ENCODE measurements at regions not wholly inside any gene's neighbourhood (a gene's known extent, or its start where the extent isn't known, plus 50 kb on each side); places are given as distances from the start of the nearest gene placed in this dataset.

DNA sequence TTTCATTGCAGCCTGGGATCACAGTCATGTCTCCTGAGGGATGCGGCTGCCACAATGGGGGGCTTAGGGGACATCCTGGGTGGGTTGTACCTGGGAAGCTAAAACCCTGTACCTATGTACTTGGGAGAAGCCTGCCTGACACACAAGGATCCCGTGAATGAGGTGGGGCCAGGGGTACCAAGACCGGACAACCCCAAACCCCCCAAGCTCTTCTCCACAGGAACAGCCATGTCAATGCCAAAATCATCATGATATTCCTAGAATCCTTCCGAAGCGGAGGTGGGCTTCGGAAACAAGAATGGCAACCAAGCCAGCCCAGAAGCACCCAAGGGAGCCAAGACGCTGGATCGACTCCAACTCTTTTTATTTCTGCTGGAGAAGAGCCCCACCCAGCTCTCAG, 260.3 kb upstream of the TCERG1L start:
- Histone ChIP-seq H3K9me3 (ENCODE audit: control insufficient read depth, low read depth, low read length) (no peaks in the 10 kb centered on the region), H3K36me3 (ENCODE audit: control insufficient read depth, insufficient read depth, low read length) (no peaks in the 10 kb centered on the region), H3K27me3 (ENCODE audit: control insufficient read depth, insufficient read depth, low read length) (no peaks in the 10 kb centered on the region), H3K4me3 (ENCODE audit: low read length) (no peak overlapping the region), H3K27ac (ENCODE audit: low read length) (no peak overlapping the region), H3K4me1 (ENCODE audit: control insufficient read depth, insufficient read depth, low read length) (no peaks in the 10 kb centered on the region)
- no peak for DNase-seq
- no CpG with 5 or more reads among the region's 8 CpGs for WGBS (ENCODE audit: insufficient coverage, low lambda C conversion rate)

- no peaks in the 10 kb centered on the region for H3K9me3 ChIP-seq (ENCODE audit: control insufficient read depth, low read depth, low read length)
- no peak for DNase-seq
- H3K4me1 ChIP-seq (ENCODE audit: control insufficient read depth, insufficient read depth, low read length): no peaks in the 10 kb centered on the region
- WGBS (ENCODE audit: insufficient coverage, low lambda C conversion rate): no CpG with 5 or more reads among the region's 11 CpGs
- H3K27ac ChIP-seq (ENCODE audit: low read length): no peak overlapping the region
- H3K36me3 ChIP-seq (ENCODE audit: control insufficient read depth, insufficient read depth, low read length): no peaks in the 10 kb centered on the region
- no peaks in the 10 kb centered on the region for H3K27me3 ChIP-seq (ENCODE audit: control insufficient read depth, insufficient read depth, low read length)
- no peak overlapping the region for H3K4me3 ChIP-seq (ENCODE audit: low read length)
Measured at GRCh38 chr10:131573256-131573655, 261.7 kb upstream of the TCERG1L start.

DNA sequence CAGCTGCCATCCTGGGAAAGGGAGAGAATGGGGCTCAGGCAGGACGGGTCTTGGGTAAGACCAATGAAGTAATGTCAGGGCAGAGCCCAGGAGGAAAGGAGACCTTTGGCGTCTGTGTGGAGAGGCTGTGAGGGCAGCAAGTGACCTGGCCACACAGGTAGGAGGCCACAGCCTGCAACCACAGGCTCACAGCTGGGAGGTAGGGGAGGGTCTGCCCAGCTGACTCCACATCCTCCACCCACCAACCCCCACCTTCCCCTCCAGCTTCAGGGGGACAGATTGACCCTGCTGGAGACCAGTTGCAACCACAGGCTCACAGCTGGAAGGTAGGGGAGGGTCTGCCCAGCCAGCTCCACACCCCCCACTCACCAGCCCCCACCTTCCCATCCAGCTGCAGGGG, 262.2 kb upstream of the TCERG1L start:
- H3K4me3 ChIP-seq (ENCODE audit: low read length): no peak overlapping the region
- H3K9me3 ChIP-seq (ENCODE audit: control insufficient read depth, low read depth, low read length): no peaks in the 10 kb centered on the region
- WGBS (ENCODE audit: insufficient coverage, low lambda C conversion rate): no CpG with 5 or more reads among the region's 2 CpGs
- no peak for DNase-seq
- no peaks in the 10 kb centered on the region for H3K36me3 ChIP-seq (ENCODE audit: control insufficient read depth, insufficient read depth, low read length)
- H3K27ac ChIP-seq (ENCODE audit: low read length): no peak overlapping the region
- no peaks in the 10 kb centered on the region for H3K4me1 ChIP-seq (ENCODE audit: control insufficient read depth, insufficient read depth, low read length)
- H3K27me3 ChIP-seq (ENCODE audit: control insufficient read depth, insufficient read depth, low read length): no peaks in the 10 kb centered on the region

DNA sequence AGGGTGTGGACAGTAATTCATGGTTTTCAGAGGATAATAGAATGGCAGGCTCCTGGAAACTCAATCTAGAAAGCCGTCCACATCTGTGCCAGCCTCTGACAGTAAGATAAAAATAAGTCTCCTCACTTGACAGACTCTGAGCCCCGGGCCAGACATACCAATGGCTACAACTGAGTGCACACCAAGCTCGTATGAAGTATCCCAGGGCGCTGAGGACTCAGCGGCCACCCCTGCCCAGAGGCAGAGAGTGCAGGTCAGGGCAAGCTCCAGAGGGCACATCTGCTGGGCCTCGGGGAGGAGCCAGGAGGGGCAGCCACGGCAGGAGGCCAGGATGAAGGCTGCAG, 262.8 kb upstream of the TCERG1L start:
- no peaks in the 10 kb centered on the region for H3K9me3 ChIP-seq (ENCODE audit: control insufficient read depth, low read depth, low read length)
- no peak for DNase-seq

GRCh38 chr10:131574707-131575430, 263.3 kb upstream of the TCERG1L start:
- no CpG with 5 or more reads among the region's 32 CpGs for WGBS (ENCODE audit: insufficient coverage, low lambda C conversion rate)
- H3K9me3 ChIP-seq (ENCODE audit: control insufficient read depth, low read depth, low read length): no peaks in the 10 kb centered on the region
- H3K36me3 ChIP-seq (ENCODE audit: control insufficient read depth, insufficient read depth, low read length): no peaks in the 10 kb centered on the region
- DNase-seq: no peak
- H3K4me3 ChIP-seq (ENCODE audit: low read length): no peak overlapping the region
- no peaks in the 10 kb centered on the region for H3K4me1 ChIP-seq (ENCODE audit: control insufficient read depth, insufficient read depth, low read length)
- no peak overlapping the region for H3K27ac ChIP-seq (ENCODE audit: low read length)
- no peaks in the 10 kb centered on the region for H3K27me3 ChIP-seq (ENCODE audit: control insufficient read depth, insufficient read depth, low read length)

More for the DNA sequence above, 262.8 kb upstream of the TCERG1L start:
- H3K36me3 ChIP-seq (ENCODE audit: control insufficient read depth, insufficient read depth, low read length): no peaks in the 10 kb centered on the region
- no peaks in the 10 kb centered on the region for H3K4me1 ChIP-seq (ENCODE audit: control insufficient read depth, insufficient read depth, low read length)
- H3K27ac ChIP-seq (ENCODE audit: low read length): no peak overlapping the region
- H3K4me3 ChIP-seq (ENCODE audit: low read length): no peak overlapping the region
- no peaks in the 10 kb centered on the region for H3K27me3 ChIP-seq (ENCODE audit: control insufficient read depth, insufficient read depth, low read length)
- WGBS (ENCODE audit: insufficient coverage, low lambda C conversion rate): no CpG with 5 or more reads among the region's 7 CpGs

DNA sequence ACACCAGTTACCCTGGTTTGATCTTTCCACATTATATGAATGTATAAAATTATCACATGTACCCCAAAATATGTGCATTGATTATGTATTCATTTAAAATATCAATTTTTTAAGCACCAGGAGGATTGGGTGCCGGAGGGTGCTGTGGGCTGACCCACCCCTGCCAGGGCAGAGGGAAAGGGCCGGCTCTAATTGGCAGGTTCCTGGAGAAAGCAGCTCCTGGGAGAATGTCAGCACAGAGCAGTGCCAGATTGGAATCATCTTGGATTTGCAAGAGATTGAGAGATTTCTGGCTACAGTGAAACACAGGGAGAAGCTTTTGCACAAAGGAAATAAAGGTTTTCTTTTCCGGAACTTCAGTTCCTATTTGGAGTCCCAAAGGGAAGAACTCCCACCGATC, 264.4 kb upstream of the TCERG1L start:
- no peaks in the 10 kb centered on the region for H3K9me3 ChIP-seq (ENCODE audit: control insufficient read depth, low read depth, low read length)
- WGBS (ENCODE audit: insufficient coverage, low lambda C conversion rate): 100% methylated on average over 1 of the region's 4 CpGs
- H3K4me1 ChIP-seq (ENCODE audit: control insufficient read depth, insufficient read depth, low read length): no peaks in the 10 kb centered on the region
- no peak overlapping the region for H3K4me3 ChIP-seq (ENCODE audit: low read length)
- DNase-seq: no peak
- no peaks in the 10 kb centered on the region for H3K36me3 ChIP-seq (ENCODE audit: control insufficient read depth, insufficient read depth, low read length)
- no peak overlapping the region for H3K27ac ChIP-seq (ENCODE audit: low read length)
- no peaks in the 10 kb centered on the region for H3K27me3 ChIP-seq (ENCODE audit: control insufficient read depth, insufficient read depth, low read length)

DNA sequence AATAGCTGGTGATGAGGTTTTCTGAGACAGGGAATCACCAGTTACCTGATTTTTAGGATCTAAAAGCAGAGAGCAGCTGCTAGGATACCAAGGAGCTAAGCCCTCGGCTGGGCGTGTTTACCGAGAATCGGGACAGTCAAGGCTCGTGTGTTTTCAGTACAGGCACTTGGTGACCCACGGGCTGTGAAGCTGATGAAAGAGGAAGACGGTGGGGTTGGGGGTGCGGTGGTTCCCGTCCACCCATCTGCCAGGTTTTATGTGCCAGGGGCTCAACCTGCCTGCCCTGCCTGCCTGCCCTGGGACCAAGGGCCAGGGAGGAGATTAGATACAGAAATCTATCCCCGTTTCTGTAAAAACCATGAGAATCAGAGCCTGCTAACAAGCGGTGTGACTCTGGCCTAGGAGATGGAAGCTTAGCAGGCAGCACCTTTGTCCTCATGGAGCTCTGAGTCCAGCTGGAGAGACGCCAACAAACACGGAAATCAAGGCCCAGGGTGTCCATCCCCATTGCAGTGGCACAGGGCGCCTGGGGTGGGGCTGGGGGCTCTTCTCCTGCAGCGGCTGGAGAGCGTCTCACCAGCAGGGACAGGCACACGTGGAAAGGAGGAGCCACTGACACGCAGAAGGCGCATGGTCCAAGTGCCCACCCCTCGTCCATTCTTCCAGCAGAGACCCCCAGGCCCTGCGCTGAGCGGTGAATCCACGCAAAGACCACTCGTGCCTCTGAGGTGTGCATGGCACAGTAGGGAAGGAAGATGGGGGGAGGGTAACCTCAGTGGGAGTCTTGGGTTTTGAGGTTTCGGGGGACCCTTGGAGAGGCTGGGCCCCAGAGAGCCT, 265.0 kb upstream of the TCERG1L start:
- no peaks in the 10 kb centered on the region for H3K9me3 ChIP-seq (ENCODE audit: control insufficient read depth, low read depth, low read length)
- no peaks in the 10 kb centered on the region for H3K27me3 ChIP-seq (ENCODE audit: control insufficient read depth, insufficient read depth, low read length)
- H3K4me3 ChIP-seq (ENCODE audit: low read length): no peak overlapping the region
- H3K27ac ChIP-seq (ENCODE audit: low read length): no peak overlapping the region
- WGBS (ENCODE audit: insufficient coverage, low lambda C conversion rate): no CpG with 5 or more reads among the region's 25 CpGs
- no peaks in the 10 kb centered on the region for H3K4me1 ChIP-seq (ENCODE audit: control insufficient read depth, insufficient read depth, low read length)
- H3K36me3 ChIP-seq (ENCODE audit: control insufficient read depth, insufficient read depth, low read length): no peaks in the 10 kb centered on the region
- DNase-seq: no peak

DNA sequence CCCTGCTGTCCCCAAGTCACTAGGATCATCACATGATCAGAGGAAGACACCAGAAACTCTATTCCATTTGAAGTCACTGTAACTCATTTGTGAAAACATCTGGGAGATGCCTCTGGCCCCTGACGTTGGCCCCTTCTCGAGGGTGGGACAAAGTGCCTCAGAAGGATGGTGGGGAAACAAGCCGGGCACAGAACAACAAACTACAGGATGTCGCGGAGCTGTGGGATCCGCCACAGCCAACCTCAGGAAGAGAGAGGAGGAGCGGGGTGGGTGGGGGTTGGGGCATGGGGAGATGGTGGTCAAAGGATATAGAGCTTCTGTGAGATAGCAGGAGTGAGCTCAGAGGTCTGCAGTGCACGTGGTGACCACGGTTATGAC, 265.6 kb upstream of the TCERG1L start:
- DNase-seq: no peak

DNA sequence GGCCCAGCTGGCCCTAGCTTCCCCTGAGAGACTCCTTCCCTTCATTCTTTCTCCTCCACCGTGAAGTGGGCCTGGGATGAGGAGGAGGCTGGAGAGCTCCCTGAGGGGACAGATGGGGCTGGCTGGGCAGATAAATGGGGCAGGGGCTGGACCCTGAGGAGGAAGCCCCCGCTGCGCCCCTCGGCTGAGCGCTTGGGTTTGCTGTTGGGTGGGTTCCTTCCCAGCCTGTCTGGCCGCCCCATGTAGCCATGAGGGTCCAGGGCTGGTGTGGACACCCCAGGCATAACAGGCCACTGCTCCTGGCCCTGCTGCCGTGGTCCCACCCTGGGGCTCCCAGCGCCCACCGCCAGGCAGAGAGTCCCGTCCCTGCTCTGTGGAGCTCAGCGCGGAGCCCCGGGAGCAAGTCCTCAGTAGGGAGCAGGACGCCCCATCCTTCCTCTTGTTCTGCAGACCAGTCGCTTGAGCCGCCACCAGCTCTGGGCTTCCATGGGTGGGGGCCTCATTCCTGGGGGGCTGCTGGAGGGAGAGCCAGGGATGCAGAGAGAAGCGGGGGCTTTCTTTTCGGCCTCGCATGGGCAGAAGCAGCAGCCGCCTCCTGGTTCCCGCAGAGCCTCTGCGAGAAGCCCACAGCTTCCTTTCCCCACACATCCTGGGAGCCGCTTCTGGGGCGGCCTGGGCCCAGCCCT, 266.4 kb upstream of the TCERG1L start:
- no peaks in the 10 kb centered on the region for H3K4me1 ChIP-seq (ENCODE audit: control insufficient read depth, insufficient read depth, low read length)
- no peak for DNase-seq
- no peaks in the 10 kb centered on the region for H3K9me3 ChIP-seq (ENCODE audit: control insufficient read depth, low read depth, low read length)
- H3K4me3 ChIP-seq (ENCODE audit: low read length): no peak overlapping the region
- H3K27me3 ChIP-seq (ENCODE audit: control insufficient read depth, insufficient read depth, low read length): no peaks in the 10 kb centered on the region
- no CpG with 5 or more reads among the region's 24 CpGs for WGBS (ENCODE audit: insufficient coverage, low lambda C conversion rate)
- no peak overlapping the region for H3K27ac ChIP-seq (ENCODE audit: low read length)
- H3K36me3 ChIP-seq (ENCODE audit: control insufficient read depth, insufficient read depth, low read length): no peaks in the 10 kb centered on the region

More for the DNA sequence above, 265.6 kb upstream of the TCERG1L start:
- Histone ChIP-seq H3K27ac (ENCODE audit: low read length) (no peak overlapping the region), H3K4me3 (ENCODE audit: low read length) (no peak overlapping the region), H3K4me1 (ENCODE audit: control insufficient read depth, insufficient read depth, low read length) (no peaks in the 10 kb centered on the region), H3K27me3 (ENCODE audit: control insufficient read depth, insufficient read depth, low read length) (no peaks in the 10 kb centered on the region), H3K9me3 (ENCODE audit: control insufficient read depth, low read depth, low read length) (no peaks in the 10 kb centered on the region), H3K36me3 (ENCODE audit: control insufficient read depth, insufficient read depth, low read length) (no peaks in the 10 kb centered on the region)
- no CpG with 5 or more reads among the region's 9 CpGs for WGBS (ENCODE audit: insufficient coverage, low lambda C conversion rate)

- Histone ChIP-seq H3K4me1 (ENCODE audit: control insufficient read depth, insufficient read depth, low read length) (no peaks in the 10 kb centered on the region), H3K4me3 (ENCODE audit: low read length) (no peak overlapping the region), H3K27me3 (ENCODE audit: control insufficient read depth, insufficient read depth, low read length) (no peaks in the 10 kb centered on the region), H3K27ac (ENCODE audit: low read length) (no peak overlapping the region), H3K36me3 (ENCODE audit: control insufficient read depth, insufficient read depth, low read length) (no peaks in the 10 kb centered on the region), H3K9me3 (ENCODE audit: control insufficient read depth, low read depth, low read length) (no peaks in the 10 kb centered on the region)
- WGBS (ENCODE audit: insufficient coverage, low lambda C conversion rate): 80% methylated on average over 1 of the region's 16 CpGs
- no peak for DNase-seq
Measured at GRCh38 chr10:131578472-131578970, 267.0 kb upstream of the TCERG1L start.

Measured in large intestine (tissue), 3 donors.